B cell (primary cell): ENCODE measurements at regions not wholly inside any gene's neighbourhood (a gene's known extent, or its start where the extent isn't known, plus 50 kb on each side); places are given as distances from the start of the nearest gene placed in this dataset.

Experiments
- ATAC-seq: fragments of 200-7000 bp; cut with Tn5 transposase; one replicate; pipeline ENCODE4 v1.10.0; 2021; ENCODE audit warnings: low read depth, mild to moderate bottlenecking, moderate number of reproducible peaks, moderate library complexity
- CTCF ChIA-PET: fragments of 350-600 bp; sonication (Branson Sonifier 250); formaldehyde crosslinking; loops from one replicate; lab custom pipeline; 2021; ENCODE audit warnings: antibody characterized with exemption, inconsistent platforms; lab: Charles Lee
- POLR2A ChIA-PET: fragments of 350-600 bp; sonication (Branson Sonifier 250); formaldehyde crosslinking; loops from one replicate; lab custom pipeline; 2021; ENCODE audit warnings: antibody characterized with exemption; lab: Charles Lee
- DNase-seq: peaks from one replicate; pipeline ENCODE4 v3.0.0; 2013
- H2AFZ ChIP-seq: 2 replicates; pipeline ENCODE4 v1.6.1; 2012; ENCODE audit warnings: mild to moderate bottlenecking, low read depth, low read length; ENCODE audit not compliant: insufficient read depth, poor library complexity, severe bottlenecking
- H3K27ac ChIP-seq, 2 donors: 1 replicate in 1 of 2; 2 replicates in 1 of 2; pipeline ENCODE4 v1.5.1; 2012 to 2013; ENCODE audit warnings: low read length in 2 of 2, mild to moderate bottlenecking in 2 of 2, moderate library complexity in 1 of 2
- H3K27me3 ChIP-seq, 4 experiments: fragments of 200-600 bp in 1 of 4; sonication (generic) in 1 of 4; replicated peaks in 1 of 4; 1 replicate in 2 of 4; 2 replicates in 2 of 4; pipeline versions ENCODE4 v1.6.1 to v1.7.0; 2013 to 2016; ENCODE audit warnings: low read length in 3 of 4, mild to moderate bottlenecking in 2 of 4, mixed read lengths in 1 of 4, moderate library complexity in 1 of 4; ENCODE audit not compliant: insufficient read depth in 4 of 4, control insufficient read depth in 3 of 4; ENCODE audit errors: control extremely low read depth in 1 of 4
- H3K36me3 ChIP-seq, 2 experiments: replicated peaks in 1 of 2; 1 replicate in 1 of 2; 2 replicates in 1 of 2; pipeline versions ENCODE4 v1.6.1 to v1.7.1; 2013; ENCODE audit warnings: low read length in 1 of 2; ENCODE audit not compliant: insufficient read depth in 2 of 2, control insufficient read depth in 1 of 2; ENCODE audit errors: control extremely low read depth in 1 of 2, extremely low read depth in 1 of 2
- H3K4me1 ChIP-seq, 2 donors: fragments of 200-600 bp in 1 of 2; sonication (generic) in 1 of 2; 1 replicate in 1 of 2; 2 replicates in 1 of 2; pipeline versions ENCODE4 v1.5.1 to v1.6.1; 2013 to 2017; ENCODE audit warnings: low read length in 2 of 2; ENCODE audit not compliant: control insufficient read depth in 2 of 2, insufficient read depth in 2 of 2
- H3K4me2 ChIP-seq: replicated peaks from 2 replicates; pipeline ENCODE3; 2012; ENCODE audit warnings: mild to moderate bottlenecking, low read depth, low read length; ENCODE audit not compliant: poor library complexity, severe bottlenecking
- H3K4me3 ChIP-seq, 5 experiments: fragments of 200-600 bp in 1 of 5; sonication (generic) in 1 of 5; 1 replicate in 3 of 5; 2 replicates in 2 of 5; pipeline versions ENCODE4 v1.5.1 to v1.7.0; 2011 to 2016; ENCODE audit warnings: low read length in 4 of 5, mild to moderate bottlenecking in 4 of 5, low read depth in 2 of 5, control low read depth in 1 of 5, moderate library complexity in 1 of 5; ENCODE audit not compliant: insufficient read depth in 1 of 5; ENCODE audit errors: control extremely low read depth in 1 of 5, extremely low read depth in 1 of 5
- H3K79me2 ChIP-seq: fragments of 200-600 bp; sonication (generic); one replicate; pipeline ENCODE4 v1.6.0; 2016; ENCODE audit warnings: low read length; ENCODE audit not compliant: control insufficient read depth, insufficient read depth
- H3K9ac ChIP-seq: fragments of 200-600 bp; sonication (generic); 2 replicates; pipeline ENCODE4 v1.6.1; 2017; ENCODE audit warnings: mild to moderate bottlenecking, low read length, moderate library complexity
- H3K9me3 ChIP-seq, 3 donors: one replicate each; pipeline versions ENCODE4 v1.6.1 to v1.7.1; 2013; ENCODE audit warnings: low read length in 2 of 3; ENCODE audit not compliant: control insufficient read depth in 2 of 3, insufficient read depth in 1 of 3; ENCODE audit errors: control extremely low read depth in 1 of 3
- H4K20me1 ChIP-seq: 2 replicates; pipeline ENCODE4 v1.6.0; 2012; ENCODE audit warnings: mild to moderate bottlenecking, low read length; ENCODE audit not compliant: insufficient read depth, control insufficient read depth, poor library complexity, severe bottlenecking
- H3K27ac Mint-ChIP-seq: one replicate; pipeline ENCODE4 v1.8.0; 2021; ENCODE audit warnings: mixed read lengths
- H3K27me3 Mint-ChIP-seq: one replicate; pipeline ENCODE4 v1.8.0; 2021; ENCODE audit warnings: mixed read lengths
- H3K4me1 Mint-ChIP-seq: one replicate; pipeline ENCODE4 v1.8.0; 2021; ENCODE audit warnings: mixed read lengths
- H3K4me3 Mint-ChIP-seq: one replicate; pipeline ENCODE4 v1.8.0; 2021; ENCODE audit warnings: mixed read lengths
- H3K9me3 Mint-ChIP-seq: one replicate; pipeline ENCODE4 v1.8.0; 2022; ENCODE audit warnings: mixed read lengths; ENCODE audit not compliant: insufficient read depth
- CTCF ChIP-seq: fragments of 200-600 bp; IDR thresholded peaks from one replicate; pipeline ENCODE4 v1.8.0; 2022; ENCODE audit warnings: antibody characterized with exemption, mild to moderate bottlenecking
- EZH2 ChIP-seq: IDR thresholded peaks from 2 replicates; pipeline ENCODE4 v1.6.1; 2012; ENCODE audit warnings: borderline replicate concordance, low read depth, mild to moderate bottlenecking, moderate library complexity, low read length; ENCODE audit not compliant: insufficient read depth, poor library complexity, severe bottlenecking
- WGBS: methylation state at CpG from one replicate; pipeline ENCODE4 v1.1.5; 2013; ENCODE audit warnings: missing lambda C conversion rate; ENCODE audit not compliant: insufficient coverage; 5-methylcytosine and 5-hydroxymethylcytosine counted together
- intact Hi-C: fragments of 100-400 bp; cut with micrococcal nuclease; formaldehyde crosslinking; loops from one replicate; pipeline ENCODE4 v1.10.0; 2022

- no peaks in the 10 kb centered on the region for H3K9me3 Mint-ChIP-seq
- Histone ChIP-seq H4K20me1 (no peaks in the 10 kb centered on the region), H3K36me3 (no peaks in the 10 kb centered on the region), H3K9ac (no peak overlapping the region), H2AFZ (no peak overlapping the region), H3K4me2 (no peak overlapping the region), H3K27ac (no peak overlapping the region), H3K4me1 (no peaks in the 10 kb centered on the region), H3K79me2 (no peaks in the 10 kb centered on the region), H3K9me3 (no peaks in the 10 kb centered on the region), H3K27me3 (peaks cover 0 to 6% (median 0%) of the 10 kb centered on the region in 4 experiments), H3K4me3 (no peak overlapping the region)
- DNase-seq = no peak
- intact Hi-C loops = no loop called here
- peaks cover 2% of the 10 kb centered on the region for H3K4me1 Mint-ChIP-seq
- ATAC-seq = no peak
- CTCF ChIA-PET = no interaction called here
- peaks cover 22% of the 10 kb centered on the region for H3K27me3 Mint-ChIP-seq
- no CpG with 5 or more reads among the region's 3 CpGs for WGBS
- TF ChIP-seq CTCF (no peak), EZH2 (no peak)
- H3K4me3 Mint-ChIP-seq = no peak overlapping the region
- H3K27ac Mint-ChIP-seq = no peak overlapping the region
- POLR2A ChIA-PET = no interaction called here
These were observed 285.3 kb upstream of the DMRT1 start for GRCh38 chr9:556199-556598.

GRCh38 chr9:556675-557074 lies 284.8 kb upstream of the DMRT1 start:
- Mint-ChIP-seq H3K27ac (no peak overlapping the region), H3K4me1 (peaks cover 2% of the 10 kb centered on the region), H3K4me3 (no peak overlapping the region), H3K9me3 (no peaks in the 10 kb centered on the region), H3K27me3 (peaks cover 22% of the 10 kb centered on the region)
- Histone ChIP-seq H3K27me3 (peaks cover 0 to 6% (median 0%) of the 10 kb centered on the region in 4 experiments), H3K79me2 (no peaks in the 10 kb centered on the region), H3K4me1 (no peaks in the 10 kb centered on the region), H3K36me3 (no peaks in the 10 kb centered on the region), H3K27ac (no peak overlapping the region), H3K4me2 (no peak overlapping the region), H3K4me3 (no peak overlapping the region), H3K9me3 (no peaks in the 10 kb centered on the region), H3K9ac (no peak overlapping the region), H2AFZ (no peak overlapping the region), H4K20me1 (no peaks in the 10 kb centered on the region)
- TF ChIP-seq EZH2 (no peak), CTCF (no peak)
- intact Hi-C loops = no loop called here
- ChIA-PET CTCF (no interaction called here), POLR2A (no interaction called here)
- ATAC-seq = no peak
- WGBS = 90% methylated on average over 1 of the region's 2 CpGs
- DNase-seq = no peak
